Upper lobe of right lung (tissue), 1 donor: ENCODE measurements at regions not wholly inside any gene's neighbourhood (a gene's known extent, or its start where the extent isn't known, plus 50 kb on each side); places are given as distances from the start of the nearest gene placed in this dataset.
A peak's percentile ranks its signal among the peaks of the same experiment; 100 is the strongest.

Experiments used
- ATAC-seq: fragments of 200-7000 bp; cut with Tn5 transposase; one replicate; pipeline ENCODE4 v1.9.1; 2020; ENCODE audit warnings: mild to moderate bottlenecking, moderate library complexity
- DNase-seq: peaks from one replicate; pipeline ENCODE4 v3.0.0-alpha.2; 2020
- H3K27ac ChIP-seq: fragments of 200-600 bp; one replicate; pipeline ENCODE4 v1.8.0; 2022
- H3K27me3 ChIP-seq: fragments of 200-600 bp; one replicate; pipeline ENCODE4 v1.8.0; 2022; ENCODE audit warnings: mild to moderate bottlenecking
- H3K36me3 ChIP-seq: fragments of 200-600 bp; one replicate; pipeline ENCODE4 v1.8.0; 2022
- H3K4me1 ChIP-seq: fragments of 200-600 bp; one replicate; pipeline ENCODE4 v1.8.0; 2022
- H3K4me3 ChIP-seq: fragments of 200-600 bp; one replicate; pipeline ENCODE4 v1.8.0; 2022; ENCODE audit warnings: mild to moderate bottlenecking
- H3K9me3 ChIP-seq: fragments of 200-600 bp; one replicate; pipeline ENCODE4 v1.8.0; 2022
- intact Hi-C: fragments of 100-400 bp; cut with DNase I; formaldehyde crosslinking; loops from one replicate; pipeline ENCODE4 v1.11.0; 2022
- TF ChIP-seq, protein P1 (sequence below): fragments of 200-600 bp; IDR thresholded peaks from one replicate; pipeline ENCODE4 v1.8.0; 2022; ENCODE audit warnings: antibody characterized with exemption
- donor health status: DM: no; HTN: yes; CAD: no; lungs with severe emphysema.

DNA sequence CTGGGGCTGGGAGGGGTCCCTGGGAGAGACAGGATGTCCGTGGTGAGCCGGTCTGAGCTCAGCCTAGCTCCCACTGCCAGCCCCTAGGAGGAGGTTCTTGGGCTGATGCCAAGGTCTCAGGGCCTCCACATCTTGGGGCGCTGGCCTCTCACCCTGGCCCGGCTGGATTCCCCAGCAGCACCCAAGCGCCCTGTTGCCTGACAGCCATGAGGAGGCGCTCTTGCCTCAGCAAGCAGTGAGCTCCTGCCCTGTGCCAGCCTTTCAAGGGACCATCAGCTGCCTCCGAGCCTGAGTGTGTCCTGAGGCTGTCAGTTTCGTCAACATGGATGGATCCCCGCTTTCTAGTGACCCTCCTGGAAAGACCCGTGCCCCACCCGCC, 234.9 kb upstream of the CIBAR2 start:
- DNase-seq = no peak
- intact Hi-C loops = no loop called here
- Histone ChIP-seq H3K9me3 (no peaks in the 10 kb centered on the region), H3K27me3 (no peaks in the 10 kb centered on the region), H3K4me3 (no peak overlapping the region), H3K36me3 (no peaks in the 10 kb centered on the region), H3K27ac (no peak overlapping the region), H3K4me1 (peaks cover 17% of the 10 kb centered on the region)
- ATAC-seq = peak; percentile 64
- TF ChIP-seq, protein P1, sequence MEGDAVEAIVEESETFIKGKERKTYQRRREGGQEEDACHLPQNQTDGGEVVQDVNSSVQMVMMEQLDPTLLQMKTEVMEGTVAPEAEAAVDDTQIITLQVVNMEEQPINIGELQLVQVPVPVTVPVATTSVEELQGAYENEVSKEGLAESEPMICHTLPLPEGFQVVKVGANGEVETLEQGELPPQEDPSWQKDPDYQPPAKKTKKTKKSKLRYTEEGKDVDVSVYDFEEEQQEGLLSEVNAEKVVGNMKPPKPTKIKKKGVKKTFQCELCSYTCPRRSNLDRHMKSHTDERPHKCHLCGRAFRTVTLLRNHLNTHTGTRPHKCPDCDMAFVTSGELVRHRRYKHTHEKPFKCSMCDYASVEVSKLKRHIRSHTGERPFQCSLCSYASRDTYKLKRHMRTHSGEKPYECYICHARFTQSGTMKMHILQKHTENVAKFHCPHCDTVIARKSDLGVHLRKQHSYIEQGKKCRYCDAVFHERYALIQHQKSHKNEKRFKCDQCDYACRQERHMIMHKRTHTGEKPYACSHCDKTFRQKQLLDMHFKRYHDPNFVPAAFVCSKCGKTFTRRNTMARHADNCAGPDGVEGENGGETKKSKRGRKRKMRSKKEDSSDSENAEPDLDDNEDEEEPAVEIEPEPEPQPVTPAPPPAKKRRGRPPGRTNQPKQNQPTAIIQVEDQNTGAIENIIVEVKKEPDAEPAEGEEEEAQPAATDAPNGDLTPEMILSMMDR = peak; percentile 44

- DNase-seq = no peak
- no peaks in the 10 kb centered on the region for H3K27me3 ChIP-seq
- peaks cover 17% of the 10 kb centered on the region for H3K4me1 ChIP-seq
- no peak overlapping the region for H3K4me3 ChIP-seq
- TF ChIP-seq, protein P1 = no peak
- no peak overlapping the region for H3K27ac ChIP-seq
- intact Hi-C loops = no loop called here
- H3K36me3 ChIP-seq = no peaks in the 10 kb centered on the region
- no peak for ATAC-seq
- no peaks in the 10 kb centered on the region for H3K9me3 ChIP-seq
Measured at GRCh38 chr16:85348065-85348840, 236.0 kb upstream of the CIBAR2 start.

DNA sequence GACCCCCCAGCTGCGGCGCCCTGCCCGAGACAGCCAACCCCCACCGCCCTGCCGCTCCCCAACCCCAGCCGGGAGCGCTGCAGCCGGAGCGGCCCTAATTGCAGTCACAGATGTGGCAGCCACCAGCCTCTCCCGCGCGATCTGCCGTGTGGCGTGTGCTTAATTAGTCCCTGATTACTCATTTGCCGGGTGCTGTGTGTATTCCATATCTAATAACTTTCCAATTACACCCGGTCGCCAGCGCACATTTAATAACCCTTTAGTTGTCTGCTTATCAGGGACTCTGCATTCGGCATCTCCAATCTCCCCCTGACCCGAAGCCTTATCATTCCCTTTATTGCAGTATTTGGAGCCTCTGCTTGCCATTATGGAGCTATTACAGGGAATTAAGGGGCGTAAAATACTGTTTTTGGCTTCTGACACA, 236.7 kb upstream of the CIBAR2 start:
- TF ChIP-seq, protein P1 = no peak
- intact Hi-C loops = no loop called here
- DNase-seq (no peak), ATAC-seq (no peak)
- H3K4me3 ChIP-seq = no peak overlapping the region
- H3K9me3 ChIP-seq = no peaks in the 10 kb centered on the region
- peaks cover 17% of the 10 kb centered on the region for H3K4me1 ChIP-seq
- no peak overlapping the region for H3K27ac ChIP-seq
- no peaks in the 10 kb centered on the region for H3K27me3 ChIP-seq
- no peaks in the 10 kb centered on the region for H3K36me3 ChIP-seq

- Histone ChIP-seq H3K36me3 (no peaks in the 10 kb centered on the region), H3K4me3 (no peak overlapping the region), H3K27ac (no peak overlapping the region), H3K27me3 (no peaks in the 10 kb centered on the region), H3K4me1 (peaks cover 21% of the 10 kb centered on the region), H3K9me3 (no peaks in the 10 kb centered on the region)
- DNase-seq (no peak), ATAC-seq (no peak)
- TF ChIP-seq, protein P1 = no peak
- intact Hi-C loops = no loop called here
Measured at GRCh38 chr16:85349365-85350145, 237.3 kb upstream of the CIBAR2 start.

GRCh38 chr16:85350146-85350728, 238.0 kb upstream of the CIBAR2 start:
- H3K9me3 ChIP-seq = no peaks in the 10 kb centered on the region
- no peaks in the 10 kb centered on the region for H3K36me3 ChIP-seq
- H3K4me3 ChIP-seq = no peak overlapping the region
- H3K27ac ChIP-seq = no peak overlapping the region
- TF ChIP-seq, protein P1 = no peak
- H3K27me3 ChIP-seq = no peaks in the 10 kb centered on the region
- peaks cover 28% of the 10 kb centered on the region for H3K4me1 ChIP-seq
- ATAC-seq (no peak), DNase-seq (no peak)
- intact Hi-C loops = no loop called here
